Glomerular visceral epithelial cell (primary cell): ENCODE measurements at regions not wholly inside any gene's neighbourhood (a gene's known extent, or its start where the extent isn't known, plus 50 kb on each side); places are given as distances from the start of the nearest gene placed in this dataset.
A peak's percentile ranks its signal among the peaks of the same experiment; 100 is the strongest.

Source experiments
- DNase-seq: peaks from one replicate; pipeline ENCODE4 v3.0.0-alpha.2; 2016; ENCODE audit errors: extremely low spot score

- DNase-seq, result no peak
Measured at GRCh38 chr1:54497338-54497737, 50.7 kb upstream of the ACOT11 start.

GRCh38 chr1:54495954-54496353 lies 52.1 kb upstream of the ACOT11 start:
- DNase-seq, result no peak

- no peak for DNase-seq
Measured at GRCh38 chr1:54493608-54494007, 54.4 kb upstream of the ACOT11 start.

- no peak for DNase-seq
Measured at GRCh38 chr1:54490361-54491248, 57.4 kb upstream of the ACOT11 start.

- no peak for DNase-seq
Measured at GRCh38 chr1:54489627-54490250, 58.3 kb upstream of the ACOT11 start.

- peak; percentile 79 for DNase-seq
Measured at GRCh38 chr1:54488779-54489626, 59.0 kb upstream of the ACOT11 start.

GRCh38 chr1:54488065-54488750 lies 59.8 kb upstream of the ACOT11 start:
- DNase-seq, result peak; percentile 95

- DNase-seq, result no peak
Measured at GRCh38 chr1:54487571-54488050, 60.4 kb upstream of the ACOT11 start.

GRCh38 chr1:54486907-54487306 lies 61.1 kb upstream of the ACOT11 start:
- DNase-seq, result no peak

GRCh38 chr1:54485416-54485815 lies 62.6 kb upstream of the ACOT11 start:
- no peak for DNase-seq

- no peak for DNase-seq
Measured at GRCh38 chr1:54483875-54484437, 64.1 kb upstream of the ACOT11 start.

GRCh38 chr1:54481201-54481884 lies 66.7 kb upstream of the ACOT11 start:
- no peak for DNase-seq

- DNase-seq, result no peak
Measured at GRCh38 chr1:54480525-54480848, 67.5 kb upstream of the ACOT11 start.

GRCh38 chr1:54479841-54480524 lies 68.0 kb upstream of the ACOT11 start:
- DNase-seq, result no peak

GRCh38 chr1:54479251-54479650 lies 68.8 kb upstream of the ACOT11 start:
- no peak for DNase-seq

- DNase-seq, result no peak
Measured at GRCh38 chr1:54477153-54477561, 70.9 kb upstream of the ACOT11 start.

- no peak for DNase-seq
Measured at GRCh38 chr1:54476530-54477109, 70.4 kb upstream of the SSBP3 start.

GRCh38 chr1:54475946-54476516 lies 69.8 kb upstream of the SSBP3 start:
- DNase-seq, result no peak

GRCh38 chr1:54475357-54475881 lies 69.2 kb upstream of the SSBP3 start:
- DNase-seq, result no peak
